ENCODE measurements at regions not wholly inside any gene's neighbourhood (a gene's known extent, or its start where the extent isn't known, plus 50 kb on each side); places are given as distances from the start of the nearest gene placed in this dataset.

DNA sequence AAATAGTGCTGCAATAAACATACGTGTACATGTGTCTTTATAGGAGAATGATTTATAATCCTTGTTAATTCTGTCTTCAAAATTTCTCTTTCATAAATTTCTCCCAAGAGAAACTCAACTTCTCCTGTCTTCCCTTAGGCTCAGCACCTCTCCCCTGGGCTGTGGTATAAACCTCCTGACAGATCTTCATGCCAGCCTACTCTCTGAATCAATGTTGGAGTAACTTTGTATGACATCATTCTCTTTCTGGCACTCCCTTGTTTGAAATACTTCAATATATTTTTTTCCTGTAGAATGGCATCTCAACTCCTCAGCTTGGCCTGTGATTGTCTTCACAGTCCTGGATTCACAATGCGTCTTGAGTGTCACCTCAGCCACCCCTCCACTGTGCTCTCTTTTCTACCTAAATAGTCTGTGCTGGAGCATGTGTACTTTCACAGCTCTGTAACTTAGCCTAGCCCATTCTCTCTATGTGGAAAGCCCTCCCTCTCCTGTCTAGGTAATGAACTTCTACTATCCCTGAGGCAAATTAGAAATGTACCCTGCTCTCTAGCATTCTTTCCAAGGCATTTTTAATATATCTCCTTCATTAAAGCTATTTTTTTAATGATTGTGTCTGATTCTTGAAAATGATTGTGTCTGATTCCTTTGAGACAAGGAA is 649.9 kb upstream of the FANCL start:
- intact Hi-C loops (cut with DNase I), result no loop called here
- DNase-seq (no peak), ATAC-seq (ENCODE audit: low FRiP score) (no peak)
- Histone ChIP-seq H3K27me3 (ENCODE audit: control insufficient read depth in 1 of 2, insufficient read depth in 2 of 2, low read length in 1 of 2) (peaks cover 0 to 4% of the 10 kb centered on the region in 2 donors), H3K4me3 (ENCODE audit: low read length in 2 of 2) (no peak overlapping the region), H3K4me1 (ENCODE audit: control insufficient read depth in 1 of 2, insufficient read depth in 2 of 2, low read length in 2 of 2) (no peaks in the 10 kb centered on the region), H3K36me3 (ENCODE audit: control insufficient read depth in 1 of 2, insufficient read depth in 2 of 2, low read length in 1 of 2) (no peaks in the 10 kb centered on the region), H3K27ac (ENCODE audit: low read depth in 1 of 2, low read length in 2 of 2) (no peak overlapping the region), H3K9me3 (ENCODE audit: control insufficient read depth, low read length) (no peaks in the 10 kb centered on the region)
- WGBS, 2 donors, result 65 to 71% methylated on average over 2 of the region's 2 CpGs

DNA sequence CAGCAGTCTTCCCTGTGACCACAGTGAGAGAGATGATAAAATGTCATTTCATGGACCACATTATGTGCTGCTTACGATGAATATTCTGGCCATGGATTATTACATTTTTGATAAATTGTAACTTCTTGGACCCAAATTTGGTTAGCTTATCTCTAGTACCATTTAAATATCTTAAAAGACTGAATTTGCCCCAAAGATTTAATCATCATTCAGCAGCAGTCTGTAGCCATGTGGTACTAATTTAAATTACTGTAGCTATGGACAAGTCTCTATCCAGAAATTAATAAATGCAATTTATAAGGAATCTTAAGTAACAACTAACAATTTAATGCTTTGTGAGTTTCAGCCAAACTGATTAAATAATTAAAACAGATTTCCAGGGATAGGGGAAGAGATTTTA is 644.9 kb upstream of the FANCL start:
- 78 to 88% methylated on average over 1 of the region's 1 CpG for WGBS, 2 donors
- no peak for ATAC-seq (ENCODE audit: low FRiP score)

DNA sequence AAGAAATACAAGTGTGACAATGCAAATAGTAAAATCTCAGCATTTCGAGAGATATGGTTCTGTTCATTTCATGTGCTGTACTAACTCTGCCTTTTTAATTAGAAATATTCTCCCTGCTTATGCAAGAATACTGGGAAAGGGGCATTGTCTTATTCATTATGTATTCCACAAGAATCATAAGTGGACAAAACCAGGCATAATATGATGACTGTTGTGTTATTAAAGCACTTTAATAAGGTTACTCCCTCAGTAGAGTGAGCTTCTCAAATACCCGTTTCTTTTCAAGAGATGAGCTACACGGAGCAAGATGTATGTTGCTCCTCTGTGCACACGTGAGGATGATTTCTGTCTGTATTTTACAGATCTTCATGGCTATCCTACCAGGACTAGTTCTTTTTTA is 638.7 kb upstream of the FANCL start:
- ATAC-seq (ENCODE audit: low FRiP score) (no peak), DNase-seq (no peak)
- intact Hi-C loops (cut with DNase I), result no loop called here
- no peaks in the 10 kb centered on the region for H3K9me3 ChIP-seq (ENCODE audit: control insufficient read depth, low read length)
- 86 to 88% methylated on average over 4 of the region's 4 CpGs for WGBS, 2 donors
- peaks cover 0 to 1% of the 10 kb centered on the region in 2 donors for H3K4me1 ChIP-seq (ENCODE audit: control insufficient read depth in 1 of 2, insufficient read depth in 2 of 2, low read length in 2 of 2)
- H3K27me3 ChIP-seq (ENCODE audit: control insufficient read depth in 1 of 2, insufficient read depth in 2 of 2, low read length in 1 of 2), result no peaks in the 10 kb centered on the region
- H3K36me3 ChIP-seq (ENCODE audit: control insufficient read depth in 1 of 2, insufficient read depth in 2 of 2, low read length in 1 of 2), result no peaks in the 10 kb centered on the region
- H3K4me3 ChIP-seq (ENCODE audit: low read length in 2 of 2), result no peak overlapping the region
- no peak overlapping the region for H3K27ac ChIP-seq (ENCODE audit: low read depth in 1 of 2, low read length in 2 of 2)

More for the DNA sequence above, 644.9 kb upstream of the FANCL start:
- no peak for DNase-seq
- intact Hi-C loops (cut with DNase I), result no loop called here
- Histone ChIP-seq H3K4me3 (ENCODE audit: low read length in 2 of 2) (no peak overlapping the region), H3K27me3 (ENCODE audit: control insufficient read depth in 1 of 2, insufficient read depth in 2 of 2, low read length in 1 of 2) (peaks cover 0 to under 1% of the 10 kb centered on the region in 2 donors), H3K4me1 (ENCODE audit: control insufficient read depth in 1 of 2, insufficient read depth in 2 of 2, low read length in 2 of 2) (no peaks in the 10 kb centered on the region), H3K27ac (ENCODE audit: low read depth in 1 of 2, low read length in 2 of 2) (no peak overlapping the region), H3K36me3 (ENCODE audit: control insufficient read depth in 1 of 2, insufficient read depth in 2 of 2, low read length in 1 of 2) (no peaks in the 10 kb centered on the region), H3K9me3 (ENCODE audit: control insufficient read depth, low read length) (no peaks in the 10 kb centered on the region)

DNA sequence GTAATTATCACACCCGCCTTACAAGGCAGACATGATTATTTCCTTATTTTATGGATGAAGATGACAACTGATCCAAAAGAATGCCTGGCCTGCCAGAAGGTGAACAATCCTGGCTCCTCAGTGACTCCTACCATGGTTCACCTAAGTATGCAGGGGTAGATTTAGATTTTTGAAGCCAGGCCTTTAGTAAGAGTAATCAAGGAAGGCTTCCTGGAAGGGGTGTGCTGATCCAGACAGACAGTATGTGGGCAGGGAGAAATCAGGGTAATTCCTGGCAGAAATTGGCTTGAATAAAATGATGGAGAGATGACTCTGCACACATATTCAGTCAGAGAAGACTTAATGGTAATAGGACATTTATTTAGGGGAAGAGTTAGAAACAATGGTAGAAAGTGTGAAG is 637.7 kb upstream of the FANCL start:
- ATAC-seq (ENCODE audit: low FRiP score) (no peak), DNase-seq (no peak)
- Histone ChIP-seq H3K36me3 (ENCODE audit: control insufficient read depth in 1 of 2, insufficient read depth in 2 of 2, low read length in 1 of 2) (no peaks in the 10 kb centered on the region), H3K27me3 (ENCODE audit: control insufficient read depth in 1 of 2, insufficient read depth in 2 of 2, low read length in 1 of 2) (no peaks in the 10 kb centered on the region), H3K4me3 (ENCODE audit: low read length in 2 of 2) (no peak overlapping the region), H3K9me3 (ENCODE audit: control insufficient read depth, low read length) (no peaks in the 10 kb centered on the region), H3K27ac (ENCODE audit: low read depth in 1 of 2, low read length in 2 of 2) (no peak overlapping the region), H3K4me1 (ENCODE audit: control insufficient read depth in 1 of 2, insufficient read depth in 2 of 2, low read length in 2 of 2) (peaks cover 0 to 1% of the 10 kb centered on the region in 2 donors)
- 79 to 90% methylated on average over 1 of the region's 1 CpG for WGBS, 2 donors
- intact Hi-C loops (cut with DNase I), result no loop called here

DNA sequence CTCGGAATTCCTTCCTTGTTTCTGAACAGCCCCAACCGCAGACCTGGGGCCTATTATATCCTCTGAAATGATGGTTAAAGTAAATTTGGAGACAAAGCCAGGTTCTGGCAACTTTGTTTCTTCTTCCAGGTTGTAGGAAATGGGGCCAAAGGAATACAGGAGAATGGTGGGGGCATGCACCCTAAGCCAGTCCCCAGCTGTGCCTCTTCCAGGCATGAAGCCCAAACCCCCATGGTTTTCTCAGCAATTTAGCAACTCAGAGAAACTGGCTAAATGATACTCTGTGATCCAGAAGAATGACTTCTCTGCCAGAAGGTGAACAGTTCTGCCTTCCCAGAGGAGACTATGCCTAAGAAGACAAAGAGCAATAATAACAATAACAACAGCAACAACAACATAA is 635.0 kb upstream of the FANCL start:
- peaks cover under 1% of the 10 kb centered on the region for H3K9me3 ChIP-seq (ENCODE audit: control insufficient read depth, low read length)
- H3K27me3 ChIP-seq (ENCODE audit: control insufficient read depth in 1 of 2, insufficient read depth in 2 of 2, low read length in 1 of 2), result no peaks in the 10 kb centered on the region
- no peak overlapping the region for H3K4me3 ChIP-seq (ENCODE audit: low read length in 2 of 2)
- H3K36me3 ChIP-seq (ENCODE audit: control insufficient read depth in 1 of 2, insufficient read depth in 2 of 2, low read length in 1 of 2), result no peaks in the 10 kb centered on the region
- intact Hi-C loops (cut with DNase I), result no loop called here
- WGBS, 2 donors, result 80 to 89% methylated on average over 2 of the region's 2 CpGs
- ATAC-seq (ENCODE audit: low FRiP score) (no peak), DNase-seq (no peak)
- H3K4me1 ChIP-seq (ENCODE audit: control insufficient read depth in 1 of 2, insufficient read depth in 2 of 2, low read length in 2 of 2), result peaks cover 0 to 1% of the 10 kb centered on the region in 2 donors
- H3K27ac ChIP-seq (ENCODE audit: low read depth in 1 of 2, low read length in 2 of 2), result no peak overlapping the region

DNA sequence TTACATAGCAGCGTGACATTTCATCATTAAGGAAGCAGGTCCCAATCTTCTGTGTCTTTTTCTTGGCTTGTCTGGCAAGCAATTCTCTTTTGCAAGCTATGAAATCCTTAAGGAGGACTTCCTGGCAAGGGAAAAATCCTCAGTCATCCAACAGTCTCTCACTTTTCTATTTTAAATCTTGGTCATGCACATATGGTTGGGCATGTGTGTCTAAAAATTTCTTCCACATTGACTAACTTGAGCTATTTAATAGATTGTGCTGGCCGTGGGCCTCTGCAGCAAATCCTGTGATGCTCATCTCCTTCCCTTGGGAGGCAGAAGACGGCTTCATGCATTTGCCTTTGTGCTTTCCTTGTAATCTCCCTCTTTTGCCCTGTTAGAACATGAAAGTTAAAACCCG is 634.3 kb upstream of the FANCL start:
- intact Hi-C loops (cut with DNase I), result no loop called here
- DNase-seq, result no peak
- no peak for ATAC-seq (ENCODE audit: low FRiP score)
- Histone ChIP-seq H3K9me3 (ENCODE audit: control insufficient read depth, low read length) (peaks cover 1% of the 10 kb centered on the region), H3K4me1 (ENCODE audit: control insufficient read depth in 1 of 2, insufficient read depth in 2 of 2, low read length in 2 of 2) (peaks cover 0 to 1% of the 10 kb centered on the region in 2 donors), H3K4me3 (ENCODE audit: low read length in 2 of 2) (no peak overlapping the region), H3K27ac (ENCODE audit: low read depth in 1 of 2, low read length in 2 of 2) (no peak overlapping the region), H3K36me3 (ENCODE audit: control insufficient read depth in 1 of 2, insufficient read depth in 2 of 2, low read length in 1 of 2) (no peaks in the 10 kb centered on the region), H3K27me3 (ENCODE audit: control insufficient read depth in 1 of 2, insufficient read depth in 2 of 2, low read length in 1 of 2) (no peaks in the 10 kb centered on the region)
- 40 to 49% methylated on average over 4 of the region's 4 CpGs for WGBS, 2 donors

DNA sequence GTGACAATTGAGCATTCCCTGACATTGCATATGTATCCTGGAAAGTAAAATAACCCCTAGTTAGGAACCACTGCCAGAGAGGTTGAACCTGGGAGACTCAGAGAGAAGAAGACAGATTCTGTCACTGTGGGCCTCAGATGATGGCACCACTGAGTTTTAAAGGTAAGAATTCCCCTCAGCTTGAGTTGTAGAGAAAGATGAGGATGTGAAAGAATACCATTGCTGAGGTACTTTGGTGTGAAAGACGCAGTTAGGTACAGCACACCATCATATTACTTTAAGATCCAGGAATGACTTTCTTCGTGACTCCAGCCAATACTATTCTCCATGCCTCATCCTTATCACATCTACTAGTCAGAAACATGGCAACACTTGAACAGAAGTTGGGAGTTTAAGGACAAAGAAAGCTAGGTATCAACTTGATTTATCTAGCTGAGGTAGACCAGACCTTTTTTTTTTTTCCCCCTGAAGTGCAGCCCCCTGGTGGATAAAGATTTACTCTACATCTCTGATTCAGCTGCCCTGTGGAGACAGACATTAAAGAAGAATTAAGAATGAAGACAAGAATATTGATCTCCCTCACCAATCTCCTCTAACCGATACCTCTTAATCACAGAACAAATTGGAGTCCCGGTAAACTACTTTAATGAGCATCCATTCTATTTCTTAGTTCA is 630.5 kb upstream of the FANCL start:
- no peak for ATAC-seq (ENCODE audit: low FRiP score)
- Histone ChIP-seq H3K27me3 (ENCODE audit: control insufficient read depth in 1 of 2, insufficient read depth in 2 of 2, low read length in 1 of 2) (no peaks in the 10 kb centered on the region), H3K4me1 (ENCODE audit: control insufficient read depth in 1 of 2, insufficient read depth in 2 of 2, low read length in 2 of 2) (peaks cover 0 to 1% of the 10 kb centered on the region in 2 donors), H3K27ac (ENCODE audit: low read depth in 1 of 2, low read length in 2 of 2) (no peak overlapping the region), H3K4me3 (ENCODE audit: low read length in 2 of 2) (no peak overlapping the region), H3K9me3 (ENCODE audit: control insufficient read depth, low read length) (peaks cover 1% of the 10 kb centered on the region), H3K36me3 (ENCODE audit: control insufficient read depth in 1 of 2, insufficient read depth in 2 of 2, low read length in 1 of 2) (no peaks in the 10 kb centered on the region)
- intact Hi-C loops (cut with DNase I), result no loop called here
- no peak for DNase-seq
- 93 to 94% methylated on average over 4 of the region's 4 CpGs for WGBS, 2 donors

DNA sequence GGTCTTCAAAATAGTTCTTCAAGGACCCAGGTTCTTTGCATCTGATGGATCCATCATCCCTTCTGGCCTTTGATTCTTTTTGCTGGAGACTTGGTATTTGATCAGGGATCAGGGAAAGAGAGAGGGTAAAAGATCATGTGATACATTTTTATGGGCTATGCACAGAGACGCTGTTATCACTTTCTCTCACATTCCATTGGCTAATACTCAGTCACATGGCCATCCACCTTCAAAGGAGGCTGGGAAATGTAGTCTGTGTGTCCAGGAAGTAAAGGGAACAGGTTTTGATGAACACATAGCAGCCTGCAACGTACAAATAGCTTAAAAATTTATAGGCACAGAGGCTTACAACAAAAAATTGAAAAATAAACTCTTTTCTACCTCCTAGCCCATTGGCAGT is 629.6 kb upstream of the FANCL start:
- Histone ChIP-seq H3K36me3 (ENCODE audit: control insufficient read depth in 1 of 2, insufficient read depth in 2 of 2, low read length in 1 of 2) (no peaks in the 10 kb centered on the region), H3K27ac (ENCODE audit: low read depth in 1 of 2, low read length in 2 of 2) (no peak overlapping the region), H3K9me3 (ENCODE audit: control insufficient read depth, low read length) (peaks cover 1% of the 10 kb centered on the region), H3K4me1 (ENCODE audit: control insufficient read depth in 1 of 2, insufficient read depth in 2 of 2, low read length in 2 of 2) (peaks cover 0 to 1% of the 10 kb centered on the region in 2 donors), H3K4me3 (ENCODE audit: low read length in 2 of 2) (no peak overlapping the region), H3K27me3 (ENCODE audit: control insufficient read depth in 1 of 2, insufficient read depth in 2 of 2, low read length in 1 of 2) (no peaks in the 10 kb centered on the region)
- DNase-seq (no peak), ATAC-seq (ENCODE audit: low FRiP score) (no peak)
- intact Hi-C loops (cut with DNase I), result no loop called here
- 58 to 62% methylated on average over 2 of the region's 2 CpGs for WGBS, 2 donors

DNA sequence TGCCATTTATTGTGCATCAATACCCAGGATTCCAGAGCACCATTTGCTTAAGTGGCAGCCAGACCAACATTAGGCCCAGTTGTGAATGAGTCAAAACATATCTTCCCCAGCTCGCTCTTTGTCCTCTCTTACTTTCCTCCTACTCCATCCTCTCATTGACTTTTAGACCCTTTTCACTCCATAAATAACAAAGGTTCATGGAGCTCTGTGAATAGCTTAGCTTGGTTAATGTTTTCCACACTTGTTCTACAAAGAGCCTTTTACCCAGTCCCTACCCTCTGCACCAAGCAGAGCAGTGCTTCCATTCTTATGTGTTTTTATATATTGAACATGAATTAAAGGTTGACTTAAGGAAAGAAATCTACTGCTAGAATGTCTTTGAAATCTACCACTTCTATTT is 625.8 kb upstream of the FANCL start:
- H3K4me1 ChIP-seq (ENCODE audit: control insufficient read depth in 1 of 2, insufficient read depth in 2 of 2, low read length in 2 of 2), result no peaks in the 10 kb centered on the region
- H3K9me3 ChIP-seq (ENCODE audit: control insufficient read depth, low read length), result peaks cover 1% of the 10 kb centered on the region
- WGBS, 2 donors, result 90 to 94% methylated on average over 1 of the region's 1 CpG
- DNase-seq (no peak), ATAC-seq (ENCODE audit: low FRiP score) (no peak)
- intact Hi-C loops (cut with DNase I), result no loop called here
- no peaks in the 10 kb centered on the region for H3K27me3 ChIP-seq (ENCODE audit: control insufficient read depth in 1 of 2, insufficient read depth in 2 of 2, low read length in 1 of 2)
- no peak overlapping the region for H3K27ac ChIP-seq (ENCODE audit: low read depth in 1 of 2, low read length in 2 of 2)
- no peaks in the 10 kb centered on the region for H3K36me3 ChIP-seq (ENCODE audit: control insufficient read depth in 1 of 2, insufficient read depth in 2 of 2, low read length in 1 of 2)
- H3K4me3 ChIP-seq (ENCODE audit: low read length in 2 of 2), result no peak overlapping the region
